AG04450 (cell line): ENCODE measurements at regions not wholly inside any gene's neighbourhood (a gene's known extent, or its start where the extent isn't known, plus 50 kb on each side); places are given as distances from the start of the nearest gene placed in this dataset.

ENCODE experiments used
- CTCF ChIA-PET: fragments of 300-600, 350-600 bp; formaldehyde crosslinking; extraction: SDS; loops from one replicate; lab custom pipeline; 2022; ENCODE audit warnings: antibody characterized with exemption, inconsistent platforms; lab: Charles Lee
- POLR2A ChIA-PET: fragments of 350-600 bp; formaldehyde crosslinking; extraction: SDS; loops from one replicate; lab custom pipeline; 2021; ENCODE audit warnings: antibody characterized with exemption, inconsistent platforms; lab: Yijun Ruan, JAX
- DNase-seq: peaks from one replicate; pipeline ENCODE4 v3.0.0-alpha.2; 2011; ENCODE audit warnings: low read depth, low spot score
- H3K27ac ChIP-seq: one replicate; pipeline ENCODE4 v1.5.1; 2012; ENCODE audit warnings: low read depth, low read length, control low read depth
- H3K27me3 ChIP-seq: one replicate; pipeline ENCODE4 v1.6.0; 2012; ENCODE audit warnings: low read length; ENCODE audit not compliant: control insufficient read depth, insufficient read depth
- H3K4me3 ChIP-seq: 2 replicates; pipeline ENCODE4 v1.5.1; 2011; ENCODE audit warnings: mild to moderate bottlenecking, low read depth, low read length, control low read depth
- H3K9me3 ChIP-seq: 2 replicates; pipeline ENCODE4 v1.5.1; 2012; ENCODE audit warnings: low read length; ENCODE audit not compliant: control insufficient read depth, insufficient read depth
- TF ChIP-seq, protein P1 (sequence below): IDR thresholded peaks from 2 replicates; pipeline ENCODE4 v1.5.1; 2011; ENCODE audit warnings: low read depth, low read length, control low read depth, inconsistent platforms

DNA sequence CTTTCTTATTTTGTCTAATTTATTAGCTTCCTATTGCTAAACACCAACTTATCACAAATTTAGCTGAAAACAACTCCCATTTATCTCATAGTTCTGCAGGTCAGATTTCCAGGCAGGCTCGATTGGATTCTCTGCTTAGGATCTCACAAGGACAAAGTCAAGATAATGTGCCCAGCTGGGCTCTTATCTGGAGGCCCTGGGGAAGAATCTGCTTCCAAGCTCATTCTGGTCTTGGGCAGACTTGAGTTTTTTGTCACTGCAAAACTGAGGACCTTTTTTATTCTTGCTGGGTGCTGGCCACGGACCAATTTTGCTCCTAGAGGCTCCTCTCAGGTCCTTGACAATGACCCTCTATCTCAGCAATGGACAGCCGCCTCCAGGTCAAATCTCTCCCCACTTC is 215.5 kb downstream of the TRIB2 start:
- Histone ChIP-seq H3K27me3 (no peaks in the 10 kb centered on the region), H3K4me3 (no peak overlapping the region), H3K9me3 (no peaks in the 10 kb centered on the region), H3K27ac (no peak overlapping the region)
- no peak for DNase-seq
- TF ChIP-seq, protein P1, sequence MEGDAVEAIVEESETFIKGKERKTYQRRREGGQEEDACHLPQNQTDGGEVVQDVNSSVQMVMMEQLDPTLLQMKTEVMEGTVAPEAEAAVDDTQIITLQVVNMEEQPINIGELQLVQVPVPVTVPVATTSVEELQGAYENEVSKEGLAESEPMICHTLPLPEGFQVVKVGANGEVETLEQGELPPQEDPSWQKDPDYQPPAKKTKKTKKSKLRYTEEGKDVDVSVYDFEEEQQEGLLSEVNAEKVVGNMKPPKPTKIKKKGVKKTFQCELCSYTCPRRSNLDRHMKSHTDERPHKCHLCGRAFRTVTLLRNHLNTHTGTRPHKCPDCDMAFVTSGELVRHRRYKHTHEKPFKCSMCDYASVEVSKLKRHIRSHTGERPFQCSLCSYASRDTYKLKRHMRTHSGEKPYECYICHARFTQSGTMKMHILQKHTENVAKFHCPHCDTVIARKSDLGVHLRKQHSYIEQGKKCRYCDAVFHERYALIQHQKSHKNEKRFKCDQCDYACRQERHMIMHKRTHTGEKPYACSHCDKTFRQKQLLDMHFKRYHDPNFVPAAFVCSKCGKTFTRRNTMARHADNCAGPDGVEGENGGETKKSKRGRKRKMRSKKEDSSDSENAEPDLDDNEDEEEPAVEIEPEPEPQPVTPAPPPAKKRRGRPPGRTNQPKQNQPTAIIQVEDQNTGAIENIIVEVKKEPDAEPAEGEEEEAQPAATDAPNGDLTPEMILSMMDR = no peak
- CTCF ChIA-PET = interaction anchor here (0.6 to 3.8 kb wide), 21 partner anchors 8 to 1144 kb away, joined by 3 to 31 read pairs (median 4); partner anchors contain the start of gene TRIB2
- POLR2A ChIA-PET = no interaction called here

- POLR2A ChIA-PET = no interaction called here
- Histone ChIP-seq H3K4me3 (no peak overlapping the region), H3K9me3 (no peaks in the 10 kb centered on the region), H3K27ac (no peak overlapping the region), H3K27me3 (no peaks in the 10 kb centered on the region)
- DNase-seq = no peak
- TF ChIP-seq, protein P1 = no peak
- CTCF ChIA-PET = interaction anchor here (0.9 kb wide), 1 partner anchor 198 kb away, joined by 3 read pairs; no protein-coding TSS in a partner anchor
Observed at GRCh38 chr2:12934146-12934756, 217.5 kb downstream of the TRIB2 start.

- CTCF ChIA-PET = no interaction called here
- H3K9me3 ChIP-seq = no peaks in the 10 kb centered on the region
- no peak overlapping the region for H3K4me3 ChIP-seq
- no peak for DNase-seq
- H3K27me3 ChIP-seq = no peaks in the 10 kb centered on the region
- POLR2A ChIA-PET = no interaction called here
- no peak overlapping the region for H3K27ac ChIP-seq
- TF ChIP-seq, protein P1 = no peak
Observed at GRCh38 chr2:12935222-12935621, 218.5 kb downstream of the TRIB2 start.

GRCh38 chr2:12935796-12936195 is 219.1 kb downstream of the TRIB2 start:
- CTCF ChIA-PET = no interaction called here
- TF ChIP-seq, protein P1 = no peak
- DNase-seq = no peak
- no peak overlapping the region for H3K27ac ChIP-seq
- no peaks in the 10 kb centered on the region for H3K9me3 ChIP-seq
- no peaks in the 10 kb centered on the region for H3K27me3 ChIP-seq
- POLR2A ChIA-PET = no interaction called here
- no peak overlapping the region for H3K4me3 ChIP-seq

DNA sequence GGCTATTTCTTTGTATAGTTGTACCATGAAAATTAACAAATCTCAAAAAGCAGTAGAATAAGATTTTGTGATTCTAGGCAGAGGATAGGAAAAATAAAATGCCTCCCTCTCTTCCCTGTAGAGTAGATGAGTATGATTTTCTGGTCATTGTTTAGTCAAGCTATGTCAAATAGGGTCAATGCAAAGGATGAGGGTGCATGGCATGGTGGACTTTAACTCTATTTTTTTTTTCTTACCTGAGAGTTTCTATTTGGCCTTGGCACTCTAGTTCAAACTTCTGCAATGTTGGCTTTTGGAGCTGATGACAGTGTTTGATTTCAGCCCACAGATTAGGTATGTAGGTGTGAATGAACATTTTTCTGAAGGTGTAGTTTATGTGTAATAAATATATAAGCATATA is 224.5 kb downstream of the TRIB2 start:
- Histone ChIP-seq H3K27me3 (no peaks in the 10 kb centered on the region), H3K27ac (no peak overlapping the region), H3K9me3 (no peaks in the 10 kb centered on the region), H3K4me3 (no peak overlapping the region)
- CTCF ChIA-PET = no interaction called here
- TF ChIP-seq, protein P1 = no peak
- POLR2A ChIA-PET = no interaction called here
- DNase-seq = no peak
